HEK293 (cell line): ENCODE measurements at regions not wholly inside any gene's neighbourhood (a gene's known extent, or its start where the extent isn't known, plus 50 kb on each side); places are given as distances from the start of the nearest gene placed in this dataset.

Experiments used
- CTCF ChIA-PET: fragments of 350-600 bp; formaldehyde crosslinking; extraction: SDS; loops from one replicate; lab custom pipeline; 2021; ENCODE audit warnings: antibody characterized with exemption; lab: Yijun Ruan, JAX
- POLR2A ChIA-PET: fragments of 300-600 bp; formaldehyde crosslinking; extraction: SDS; loops from one replicate; lab custom pipeline; 2020; ENCODE audit warnings: antibody characterized with exemption, inconsistent platforms; lab: Yijun Ruan, JAX
- H3K27ac ChIP-seq: fragments of 200-500 bp; sonication (Bioruptor generic); 2 replicates; pipeline ENCODE4 v1.5.1; 2014; ENCODE audit warnings: low read depth, low read length, control low read depth, inconsistent platforms; ENCODE audit errors: extremely low read depth
- H3K36me3 ChIP-seq, 2 experiments: fragments of 200-500 bp in 1 of 2; sonication (Bioruptor generic) in 1 of 2; 1 replicate in 1 of 2; 2 replicates in 1 of 2; pipeline ENCODE4 v1.5.1; 2014 to 2017; ENCODE audit warnings: inconsistent platforms in 2 of 2, low read length in 2 of 2; ENCODE audit not compliant: control insufficient read depth in 2 of 2, insufficient read depth in 1 of 2
- H3K4me1 ChIP-seq: fragments of 200-500 bp; sonication (Bioruptor generic); 2 replicates; pipeline ENCODE4 v1.5.1; 2014; ENCODE audit warnings: mild to moderate bottlenecking, low read length, inconsistent platforms; ENCODE audit not compliant: control insufficient read depth, insufficient read depth
- H3K4me3 ChIP-seq: 2 replicates; pipeline ENCODE4 v1.5.1; 2011; ENCODE audit warnings: low read depth, mild to moderate bottlenecking, control low read depth, low read length, moderate library complexity
- H3K9me3 ChIP-seq: fragments of 200-500 bp; sonication (Bioruptor generic); 2 replicates; pipeline ENCODE4 v1.5.1; 2014; ENCODE audit warnings: low read depth, low read length, inconsistent platforms; ENCODE audit not compliant: control insufficient read depth, insufficient read depth
- GFI1B ChIP-seq: fragments of 450-650 bp; formaldehyde crosslinking; IDR thresholded peaks from 2 replicates; pipeline ENCODE4 v1.5.1; 2016; ENCODE audit warnings: missing biosample characterization, missing genetic modification characterization
- GLI2 ChIP-seq: fragments of 450-650 bp; formaldehyde crosslinking; IDR thresholded peaks from 2 replicates; pipeline ENCODE4; 2017; ENCODE audit warnings: missing biosample characterization, missing genetic modification characterization, low read depth, borderline replicate concordance
- HOXD13 ChIP-seq: sonication (generic); formaldehyde crosslinking; IDR thresholded peaks from 2 replicates; pipeline ENCODE4 v1.8.0; 2022; ENCODE audit warnings: missing genetic modification reagents, borderline replicate concordance
- IKZF3 ChIP-seq: fragments of 450-650 bp; IDR thresholded peaks from 2 replicates; pipeline ENCODE4 v1.5.0; 2018; ENCODE audit warnings: missing biosample characterization, mild to moderate bottlenecking, missing genetic modification characterization, moderate library complexity
- ZBTB48 ChIP-seq: fragments of 450-650 bp; formaldehyde crosslinking; IDR thresholded peaks from 2 replicates; pipeline ENCODE4 v1.5.1; 2016; ENCODE audit warnings: missing biosample characterization, missing genetic modification characterization
- ZBTB7A ChIP-seq: fragments of 450-650 bp; formaldehyde crosslinking; IDR thresholded peaks from 2 replicates; pipeline ENCODE4 v1.5.1; 2016; ENCODE audit warnings: low read depth, missing biosample characterization, missing genetic modification characterization
- ZNF132 ChIP-seq: fragments of 450-650 bp; formaldehyde crosslinking; IDR thresholded peaks from 2 replicates; pipeline ENCODE4 v1.5.1; 2017; ENCODE audit warnings: missing biosample characterization, missing genetic modification characterization, borderline replicate concordance
- ZNF221 ChIP-seq: fragments of 450-650 bp; formaldehyde crosslinking; IDR thresholded peaks from 2 replicates; pipeline ENCODE4 v1.5.1; 2017; ENCODE audit warnings: missing biosample characterization, missing genetic modification characterization, borderline replicate concordance
- ZNF311 ChIP-seq: fragments of 450-650 bp; formaldehyde crosslinking; IDR thresholded peaks from 2 replicates; pipeline ENCODE4 v1.5.1; 2017; ENCODE audit warnings: missing biosample characterization, missing genetic modification characterization, borderline replicate concordance
- ZNF335 ChIP-seq: fragments of 450-650 bp; formaldehyde crosslinking; conservative IDR thresholded peaks from 2 replicates; pipeline ENCODE4 v1.5.1; 2016; ENCODE audit warnings: missing biosample characterization, missing genetic modification characterization
- ZNF394 ChIP-seq: fragments of 450-650 bp; formaldehyde crosslinking; IDR thresholded peaks from 2 replicates; pipeline ENCODE4 v1.5.1; 2016; ENCODE audit warnings: missing biosample characterization, missing genetic modification characterization, mild to moderate bottlenecking, moderate library complexity, borderline replicate concordance
- ZNF473 ChIP-seq: fragments of 450-650 bp; formaldehyde crosslinking; IDR thresholded peaks from 2 replicates; pipeline ENCODE4 v1.5.1; 2017; ENCODE audit warnings: missing biosample characterization, missing genetic modification characterization
- ZNF530 ChIP-seq: fragments of 450-650 bp; formaldehyde crosslinking; IDR thresholded peaks from 2 replicates; pipeline ENCODE4 v1.5.1; 2016; ENCODE audit warnings: low read depth, missing biosample characterization, missing genetic modification characterization
- ZNF544 ChIP-seq: fragments of 450-650 bp; formaldehyde crosslinking; IDR thresholded peaks from 2 replicates; pipeline ENCODE4 v1.5.0; 2017; ENCODE audit warnings: missing biosample characterization, missing genetic modification characterization
- ZNF624 ChIP-seq: fragments of 450-650 bp; formaldehyde crosslinking; IDR thresholded peaks from 2 replicates; pipeline ENCODE4 v1.5.1; 2017; ENCODE audit warnings: missing biosample characterization, missing genetic modification characterization
- ZNF664 ChIP-seq: fragments of 450-650 bp; formaldehyde crosslinking; IDR thresholded peaks from 2 replicates; pipeline ENCODE4 v1.5.1; 2016; ENCODE audit warnings: missing biosample characterization, missing genetic modification characterization
- ZNF76 ChIP-seq: fragments of 450-650 bp; formaldehyde crosslinking; IDR thresholded peaks from 2 replicates; pipeline ENCODE4; 2016; ENCODE audit warnings: low read depth, missing biosample characterization, missing genetic modification characterization, borderline replicate concordance
- ZNF776 ChIP-seq: fragments of 450-650 bp; formaldehyde crosslinking; IDR thresholded peaks from 2 replicates; pipeline ENCODE4 v1.5.0; 2017; ENCODE audit warnings: missing biosample characterization, missing genetic modification characterization, borderline replicate concordance
- TF ChIP-seq, protein P1 (sequence below): fragments of 450-650 bp; formaldehyde crosslinking; IDR thresholded peaks from 2 replicates; pipeline ENCODE4 v1.5.1; 2016; ENCODE audit warnings: missing biosample characterization, missing genetic modification characterization
- TF ChIP-seq, protein P2 (sequence below): fragments of 450-650 bp; formaldehyde crosslinking; IDR thresholded peaks from 2 replicates; pipeline ENCODE4 v1.5.1; 2016; ENCODE audit warnings: missing biosample characterization, missing genetic modification characterization
- TF ChIP-seq, protein P3 (sequence below): fragments of 450-650 bp; formaldehyde crosslinking; IDR thresholded peaks from 2 replicates; pipeline ENCODE4 v1.5.1; 2017; ENCODE audit warnings: missing biosample characterization, missing genetic modification characterization
- TF ChIP-seq, protein P4 (sequence below): fragments of 450-650 bp; formaldehyde crosslinking; IDR thresholded peaks from 2 replicates; pipeline ENCODE4 v1.5.1; 2016; ENCODE audit warnings: missing biosample characterization, missing genetic modification characterization
- TF ChIP-seq, protein P5 (sequence below): fragments of 450-650 bp; formaldehyde crosslinking; IDR thresholded peaks from 2 replicates; pipeline ENCODE4 v1.5.1; 2016; ENCODE audit warnings: missing biosample characterization, missing genetic modification characterization
- TF ChIP-seq, protein P6 (sequence below): fragments of 450-650 bp; formaldehyde crosslinking; IDR thresholded peaks from 2 replicates; pipeline ENCODE4 v1.5.1; 2016; ENCODE audit warnings: missing biosample characterization, missing genetic modification characterization

DNA sequence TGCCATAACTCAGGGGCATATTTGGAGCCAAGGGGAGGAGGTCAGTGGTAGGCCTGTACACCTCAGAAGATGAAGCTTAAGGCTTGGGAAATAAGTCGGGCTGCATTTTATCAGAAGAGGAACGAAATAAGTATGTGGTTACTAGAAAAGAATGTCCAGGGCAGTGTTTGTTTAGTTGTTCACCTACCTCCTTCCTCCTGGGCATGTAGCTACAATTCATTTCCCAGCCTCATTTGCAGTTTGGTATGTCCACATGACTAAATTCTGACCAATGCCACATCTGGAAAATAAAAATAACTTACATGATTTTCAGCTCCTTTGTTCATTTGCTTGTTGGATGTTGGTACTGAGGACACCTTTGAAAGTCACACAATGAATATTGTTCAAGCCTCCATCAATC lies 294.5 kb upstream of the RGS17 start:
- ChIA-PET POLR2A (no interaction called here), CTCF (interaction anchor here (0.5 kb wide), 1 partner anchor 399 kb away, joined by 3 read pairs; no protein-coding TSS in a partner anchor)
- Histone ChIP-seq H3K4me1 (no peaks in the 10 kb centered on the region), H3K9me3 (no peaks in the 10 kb centered on the region), H3K27ac (no peak overlapping the region), H3K36me3 (no peaks in the 10 kb centered on the region), H3K4me3 (no peak overlapping the region)
- TF ChIP-seq ZNF221 (tag by site-specific recombination) (no peak), IKZF3 (no peak), ZNF473 (no peak), ZNF776 (tag by site-specific recombination) (no peak), HOXD13 (CRISPR knock-in tag) (no peak), ZNF394 (tag by site-specific recombination) (no peak), ZNF544 (tag by site-specific recombination) (no peak), ZNF664 (no peak), ZNF76 (no peak), GFI1B (no peak), ZBTB48 (no peak)
- TF ChIP-seq, protein P1, sequence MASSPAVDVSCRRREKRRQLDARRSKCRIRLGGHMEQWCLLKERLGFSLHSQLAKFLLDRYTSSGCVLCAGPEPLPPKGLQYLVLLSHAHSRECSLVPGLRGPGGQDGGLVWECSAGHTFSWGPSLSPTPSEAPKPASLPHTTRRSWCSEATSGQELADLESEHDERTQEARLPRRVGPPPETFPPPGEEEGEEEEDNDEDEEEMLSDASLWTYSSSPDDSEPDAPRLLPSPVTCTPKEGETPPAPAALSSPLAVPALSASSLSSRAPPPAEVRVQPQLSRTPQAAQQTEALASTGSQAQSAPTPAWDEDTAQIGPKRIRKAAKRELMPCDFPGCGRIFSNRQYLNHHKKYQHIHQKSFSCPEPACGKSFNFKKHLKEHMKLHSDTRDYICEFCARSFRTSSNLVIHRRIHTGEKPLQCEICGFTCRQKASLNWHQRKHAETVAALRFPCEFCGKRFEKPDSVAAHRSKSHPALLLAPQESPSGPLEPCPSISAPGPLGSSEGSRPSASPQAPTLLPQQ (tag by site-specific recombination), result no peak
- TF ChIP-seq, protein P2, sequence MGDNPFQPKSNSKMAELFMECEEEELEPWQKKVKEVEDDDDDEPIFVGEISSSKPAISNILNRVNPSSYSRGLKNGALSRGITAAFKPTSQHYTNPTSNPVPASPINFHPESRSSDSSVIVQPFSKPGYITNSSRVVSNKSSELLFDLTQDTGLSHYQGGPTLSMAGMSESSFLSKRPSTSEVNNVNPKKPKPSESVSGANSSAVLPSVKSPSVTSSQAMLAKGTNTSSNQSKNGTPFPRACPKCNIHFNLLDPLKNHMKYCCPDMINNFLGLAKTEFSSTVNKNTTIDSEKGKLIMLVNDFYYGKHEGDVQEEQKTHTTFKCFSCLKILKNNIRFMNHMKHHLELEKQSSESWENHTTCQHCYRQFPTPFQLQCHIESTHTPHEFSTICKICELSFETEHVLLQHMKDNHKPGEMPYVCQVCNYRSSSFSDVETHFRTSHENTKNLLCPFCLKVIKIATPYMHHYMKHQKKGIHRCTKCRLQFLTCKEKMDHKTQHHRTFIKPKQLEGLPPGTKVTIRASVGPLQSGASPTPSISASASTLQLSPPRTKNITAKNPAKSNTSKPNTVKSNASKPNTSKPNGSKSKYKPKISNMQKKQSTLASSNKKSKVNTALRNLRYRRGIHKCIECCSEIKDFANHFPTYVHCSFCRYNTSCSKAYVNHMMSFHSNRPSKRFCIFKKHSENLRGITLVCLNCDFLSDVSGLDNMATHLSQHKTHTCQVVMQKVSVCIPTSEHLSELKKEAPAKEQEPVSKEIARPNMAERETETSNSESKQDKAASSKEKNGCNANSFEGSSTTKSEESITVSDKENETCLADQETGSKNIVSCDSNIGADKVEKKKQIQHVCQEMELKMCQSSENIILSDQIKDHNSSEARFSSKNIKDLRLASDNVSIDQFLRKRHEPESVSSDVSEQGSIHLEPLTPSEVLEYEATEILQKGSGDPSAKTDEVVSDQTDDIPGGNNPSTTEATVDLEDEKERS (tag by site-specific recombination), result no peak
- TF ChIP-seq, protein P3, sequence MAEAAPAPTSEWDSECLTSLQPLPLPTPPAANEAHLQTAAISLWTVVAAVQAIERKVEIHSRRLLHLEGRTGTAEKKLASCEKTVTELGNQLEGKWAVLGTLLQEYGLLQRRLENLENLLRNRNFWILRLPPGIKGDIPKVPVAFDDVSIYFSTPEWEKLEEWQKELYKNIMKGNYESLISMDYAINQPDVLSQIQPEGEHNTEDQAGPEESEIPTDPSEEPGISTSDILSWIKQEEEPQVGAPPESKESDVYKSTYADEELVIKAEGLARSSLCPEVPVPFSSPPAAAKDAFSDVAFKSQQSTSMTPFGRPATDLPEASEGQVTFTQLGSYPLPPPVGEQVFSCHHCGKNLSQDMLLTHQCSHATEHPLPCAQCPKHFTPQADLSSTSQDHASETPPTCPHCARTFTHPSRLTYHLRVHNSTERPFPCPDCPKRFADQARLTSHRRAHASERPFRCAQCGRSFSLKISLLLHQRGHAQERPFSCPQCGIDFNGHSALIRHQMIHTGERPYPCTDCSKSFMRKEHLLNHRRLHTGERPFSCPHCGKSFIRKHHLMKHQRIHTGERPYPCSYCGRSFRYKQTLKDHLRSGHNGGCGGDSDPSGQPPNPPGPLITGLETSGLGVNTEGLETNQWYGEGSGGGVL (tag by site-specific recombination), result no peak
- TF ChIP-seq, protein P4, sequence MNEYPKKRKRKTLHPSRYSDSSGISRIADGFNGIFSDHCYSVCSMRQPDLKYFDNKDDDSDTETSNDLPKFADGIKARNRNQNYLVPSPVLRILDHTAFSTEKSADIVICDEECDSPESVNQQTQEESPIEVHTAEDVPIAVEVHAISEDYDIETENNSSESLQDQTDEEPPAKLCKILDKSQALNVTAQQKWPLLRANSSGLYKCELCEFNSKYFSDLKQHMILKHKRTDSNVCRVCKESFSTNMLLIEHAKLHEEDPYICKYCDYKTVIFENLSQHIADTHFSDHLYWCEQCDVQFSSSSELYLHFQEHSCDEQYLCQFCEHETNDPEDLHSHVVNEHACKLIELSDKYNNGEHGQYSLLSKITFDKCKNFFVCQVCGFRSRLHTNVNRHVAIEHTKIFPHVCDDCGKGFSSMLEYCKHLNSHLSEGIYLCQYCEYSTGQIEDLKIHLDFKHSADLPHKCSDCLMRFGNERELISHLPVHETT (tag by site-specific recombination), result no peak

DNA sequence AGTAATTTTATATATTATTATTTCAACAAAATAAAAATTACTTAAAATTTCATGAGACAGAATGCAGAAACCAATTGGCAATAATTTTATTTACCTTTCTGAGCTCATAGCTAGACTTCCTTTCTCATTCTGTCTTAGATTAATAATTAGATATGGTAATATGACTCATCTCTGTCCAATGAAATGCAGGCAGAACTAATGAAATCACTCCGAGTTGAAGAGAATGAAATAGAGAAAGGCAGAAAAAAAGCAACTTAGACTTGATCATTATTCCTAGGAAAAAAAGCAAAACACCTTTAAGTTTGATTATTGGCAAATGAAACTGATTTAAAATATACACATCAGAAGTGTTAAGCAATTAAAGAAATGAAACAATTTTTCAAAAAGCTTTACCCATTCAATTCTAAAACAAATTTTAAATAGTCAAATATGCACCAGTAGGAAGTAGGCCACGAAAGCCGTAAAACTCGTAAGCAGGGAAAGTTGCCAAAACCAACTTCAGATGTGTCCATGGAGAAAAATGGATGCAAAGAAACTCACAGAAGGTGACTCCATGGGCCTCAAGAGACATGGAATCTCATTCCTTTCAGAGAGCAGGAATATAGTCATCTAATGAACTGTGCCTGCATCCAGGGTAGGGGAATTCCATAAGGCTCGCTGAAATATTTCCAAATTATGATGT lies 293.8 kb upstream of the RGS17 start:
- no peak overlapping the region for H3K4me3 ChIP-seq
- ChIA-PET POLR2A (no interaction called here), CTCF (no interaction called here)
- no peaks in the 10 kb centered on the region for H3K36me3 ChIP-seq
- no peaks in the 10 kb centered on the region for H3K9me3 ChIP-seq
- H3K27ac ChIP-seq, result no peak overlapping the region
- no peaks in the 10 kb centered on the region for H3K4me1 ChIP-seq
- TF ChIP-seq ZNF311 (tag by site-specific recombination), result no peak
- TF ChIP-seq, protein P5, sequence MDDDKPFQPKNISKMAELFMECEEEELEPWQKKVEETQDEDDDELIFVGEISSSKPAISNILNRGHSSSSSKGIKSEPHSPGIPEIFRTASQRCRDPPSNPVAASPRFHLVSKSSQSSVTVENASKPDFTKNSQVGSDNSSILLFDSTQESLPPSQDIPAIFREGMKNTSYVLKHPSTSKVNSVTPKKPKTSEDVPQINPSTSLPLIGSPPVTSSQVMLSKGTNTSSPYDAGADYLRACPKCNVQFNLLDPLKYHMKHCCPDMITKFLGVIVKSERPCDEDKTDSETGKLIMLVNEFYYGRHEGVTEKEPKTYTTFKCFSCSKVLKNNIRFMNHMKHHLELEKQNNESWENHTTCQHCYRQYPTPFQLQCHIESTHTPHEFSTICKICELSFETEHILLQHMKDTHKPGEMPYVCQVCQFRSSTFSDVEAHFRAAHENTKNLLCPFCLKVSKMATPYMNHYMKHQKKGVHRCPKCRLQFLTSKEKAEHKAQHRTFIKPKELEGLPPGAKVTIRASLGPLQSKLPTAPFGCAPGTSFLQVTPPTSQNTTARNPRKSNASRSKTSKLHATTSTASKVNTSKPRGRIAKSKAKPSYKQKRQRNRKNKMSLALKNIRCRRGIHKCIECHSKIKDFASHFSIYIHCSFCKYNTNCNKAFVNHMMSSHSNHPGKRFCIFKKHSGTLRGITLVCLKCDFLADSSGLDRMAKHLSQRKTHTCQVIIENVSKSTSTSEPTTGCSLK (tag by site-specific recombination), result no peak
- no peak for TF ChIP-seq ZNF624
- TF ChIP-seq ZNF132 (tag by site-specific recombination), result no peak
- TF ChIP-seq, protein P6, sequence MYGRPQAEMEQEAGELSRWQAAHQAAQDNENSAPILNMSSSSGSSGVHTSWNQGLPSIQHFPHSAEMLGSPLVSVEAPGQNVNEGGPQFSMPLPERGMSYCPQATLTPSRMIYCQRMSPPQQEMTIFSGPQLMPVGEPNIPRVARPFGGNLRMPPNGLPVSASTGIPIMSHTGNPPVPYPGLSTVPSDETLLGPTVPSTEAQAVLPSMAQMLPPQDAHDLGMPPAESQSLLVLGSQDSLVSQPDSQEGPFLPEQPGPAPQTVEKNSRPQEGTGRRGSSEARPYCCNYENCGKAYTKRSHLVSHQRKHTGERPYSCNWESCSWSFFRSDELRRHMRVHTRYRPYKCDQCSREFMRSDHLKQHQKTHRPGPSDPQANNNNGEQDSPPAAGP (tag by site-specific recombination), result no peak
- no peak for TF ChIP-seq ZNF530 (tag by site-specific recombination)
- TF ChIP-seq ZNF335 (tag by site-specific recombination), result no peak
- TF ChIP-seq ZBTB7A (tag by site-specific recombination), result no peak
- no peak for TF ChIP-seq GLI2
- TF ChIP-seq ZNF473, result no peak
